ENCODE measurements at regions not wholly inside any gene's neighbourhood (a gene's known extent, or its start where the extent isn't known, plus 50 kb on each side); places are given as distances from the start of the nearest gene placed in this dataset.
"Not testable (repeated sequence)": the region's sequence is repeated elsewhere in the genome, so short reads cannot be mapped to it uniquely, and the experiment has no call there.

GRCh38 chr21:14753466-14754258 lies 207.5 kb upstream of the SAMSN1 start:
- no peak for DNase-seq

GRCh38 chr21:14753069-14753465 lies 207.0 kb upstream of the SAMSN1 start:
- DNase-seq, result no peak

GRCh38 chr21:14752345-14752909 lies 206.3 kb upstream of the SAMSN1 start:
- no peak for DNase-seq

- no peak for DNase-seq
These were observed 205.7 kb upstream of the SAMSN1 start for GRCh38 chr21:14751602-14752344.

- DNase-seq, result no peak
These were observed 204.9 kb upstream of the SAMSN1 start for GRCh38 chr21:14751011-14751410.

GRCh38 chr21:14750041-14750440 lies 203.9 kb upstream of the SAMSN1 start:
- DNase-seq, result no peak

GRCh38 chr21:14748662-14749061 lies 202.5 kb upstream of the SAMSN1 start:
- DNase-seq, result no peak

GRCh38 chr21:14744368-14744767 lies 198.3 kb upstream of the SAMSN1 start:
- no peak for DNase-seq

- no peak for DNase-seq
These were observed 196.0 kb upstream of the SAMSN1 start for GRCh38 chr21:14742119-14742518.

- DNase-seq, result no peak
These were observed 195.1 kb upstream of the SAMSN1 start for GRCh38 chr21:14741256-14741655.

GRCh38 chr21:14740692-14741091 lies 194.6 kb upstream of the SAMSN1 start:
- no peak for DNase-seq

- DNase-seq, result no peak
These were observed 194.0 kb upstream of the SAMSN1 start for GRCh38 chr21:14740116-14740515.

- no peak for DNase-seq
These were observed 193.5 kb upstream of the SAMSN1 start for GRCh38 chr21:14739590-14739989.

GRCh38 chr21:14738576-14738975 lies 192.5 kb upstream of the SAMSN1 start:
- DNase-seq, result not testable (repeated sequence)

- no peak for DNase-seq
These were observed 191.8 kb upstream of the SAMSN1 start for GRCh38 chr21:14737922-14738321.

GRCh38 chr21:14737284-14737691 lies 191.2 kb upstream of the SAMSN1 start:
- DNase-seq, result no peak

- DNase-seq, result no peak
These were observed 190.6 kb upstream of the SAMSN1 start for GRCh38 chr21:14736672-14737071.

GRCh38 chr21:14736162-14736561 lies 190.0 kb upstream of the SAMSN1 start:
- DNase-seq, result no peak

- DNase-seq, result no peak
These were observed 188.7 kb upstream of the SAMSN1 start for GRCh38 chr21:14734833-14735232.

GRCh38 chr21:14734191-14734590 lies 188.1 kb upstream of the SAMSN1 start:
- no peak for DNase-seq

GRCh38 chr21:14725219-14725618 lies 179.1 kb upstream of the SAMSN1 start:
- no peak for DNase-seq

- no peak for DNase-seq
These were observed 176.8 kb upstream of the SAMSN1 start for GRCh38 chr21:14722841-14723483.

- DNase-seq, result no peak
These were observed 174.1 kb upstream of the SAMSN1 start for GRCh38 chr21:14720237-14720636.

- DNase-seq, result no peak
These were observed 172.8 kb upstream of the SAMSN1 start for GRCh38 chr21:14718951-14719350.

All from activated CD4-positive, alpha-beta T cell treated with anti-CD3 and anti-CD28 coated beads for 1 hour (primary cell).